Heart right ventricle (tissue), 16 donors: ENCODE measurements at regions not wholly inside any gene's neighbourhood (a gene's known extent, or its start where the extent isn't known, plus 50 kb on each side); places are given as distances from the start of the nearest gene placed in this dataset.

ENCODE experiments used
- ATAC-seq, 8 donors: fragments of 200-7000 bp; cut with Tn5 transposase; one replicate each; pipeline ENCODE4 v1.9.1; 2020; ENCODE audit warnings: mild to moderate bottlenecking in 8 of 8, moderate library complexity in 8 of 8, moderate number of reproducible peaks in 1 of 8
- DNase-seq, 2 donors: peaks; one replicate each; pipeline ENCODE4 v3.0.0-alpha.2; 2020
- H3K27ac ChIP-seq, 10 donors: fragments of 200-600 bp; sonication (generic) in 2 of 10; one replicate each; pipeline versions ENCODE4 v1.5.0 to v1.8.0; 2020 to 2022; ENCODE audit warnings: mild to moderate bottlenecking in 3 of 10
- H3K27me3 ChIP-seq, 7 donors: fragments of 200-600 bp; one replicate each; pipeline ENCODE4 v1.8.0; 2021 to 2022; ENCODE audit warnings: mild to moderate bottlenecking in 2 of 7
- H3K36me3 ChIP-seq, 9 donors: fragments of 200-600 bp; sonication (generic) in 1 of 9; one replicate each; pipeline versions ENCODE4 v1.5.0 to v1.8.0; 2020 to 2022; ENCODE audit warnings: mild to moderate bottlenecking in 2 of 9
- H3K4me1 ChIP-seq, 9 donors: fragments of 200-600 bp; sonication (generic) in 1 of 9; one replicate each; pipeline versions ENCODE4 v1.5.0 to v1.8.0; 2020 to 2022; ENCODE audit warnings: mild to moderate bottlenecking in 4 of 9
- H3K4me3 ChIP-seq, 10 donors: fragments of 200-600 bp; sonication (generic) in 2 of 10; one replicate each; pipeline versions ENCODE4 v1.5.0 to v1.8.0; 2020 to 2022; ENCODE audit warnings: mild to moderate bottlenecking in 7 of 10, moderate library complexity in 2 of 10
- H3K9me3 ChIP-seq, 11 donors: fragments of 200-600 bp in 10 of 11; sonication (generic) in 2 of 11; one replicate each; pipeline versions ENCODE4 v1.5.0 to v1.8.0; 2013 to 2022; ENCODE audit warnings: mild to moderate bottlenecking in 2 of 11, control low read depth in 1 of 11, moderate library complexity in 1 of 11
- CTCF ChIP-seq, 9 donors: fragments of 200-600 bp; sonication (generic) in 2 of 9; IDR thresholded peaks; one replicate each; pipeline versions ENCODE4 v1.5.0 to v1.8.0; 2021 to 2022; ENCODE audit warnings: antibody characterized with exemption in 9 of 9, mild to moderate bottlenecking in 5 of 9, moderate library complexity in 1 of 9
- WGBS, 2 donors: extraction: QIAGEN DNeasy Blood & Tissue Kit; methylation state at CpG; one replicate each; pipeline ENCODE4 v1.1.7; 2013; ENCODE audit warnings: inconsistent platforms in 1 of 2; 5-methylcytosine and 5-hydroxymethylcytosine counted together
- intact Hi-C, 10 donors: fragments of 100-400 bp; cut with DNase I; formaldehyde crosslinking; loops; one replicate each; pipeline versions ENCODE4 v1.11.1 to v1.14.2; 2022
- donor health status: Arrhythmogenic right ventricular cardiomyopathy.
- donor health status: ischemic (EF 13 %, LVEDD 7.1; RV severe dilation, severe dysfunction).
- donor health status: healthy with polysubstance abuse.
- donor health status: DM: no; HTN: yes; CAD: no.
- donor health status: DM: no; HTN: no; CAD: no.
- donor health status: ischemic (EF 25% LVEDD 6.9; RV normal size, moderate dysfunction).
- donor health status: ischemic (EF 25% LVEDD 5.7; RV mildly dilated, moderate dysfunction).
- donor health status: healthy.
- donor health status: DM: yes; HTN: yes; CAD: no.
- donor health status: Ischemic cardiomyopathy.
- donor health status: ischemic (EF 35%, LVEDD 5.7; RV mildly dilated, moderate dysfunction).
- donor health status: nonischemic (EF 11% LVEDD 7.7; RV severe dilation, severe dysfunction).
- donor health status: DM: yes; HTN: yes; CAD: no.
- donor health status: PGD.
- donor health status: ischemic (EF 29% LVEDD 5.4; RV normal size, mild dysfunction).
- donor health status: nonischemic (EF 23%, LVEDD 6.1; RV moderate dilation, normal function).

- Histone ChIP-seq H3K27ac (no peak overlapping the region), H3K4me1 (no peaks in the 10 kb centered on the region), H3K36me3 (no peaks in the 10 kb centered on the region), H3K9me3 (no peaks in the 10 kb centered on the region), H3K4me3 (no peak overlapping the region), H3K27me3 (no peaks in the 10 kb centered on the region)
- no peak for TF ChIP-seq CTCF (IDR thresholded peaks at IDR 0.05)
- ATAC-seq (no peak), DNase-seq (no peak)
- intact Hi-C loops, result no loop called here
- 80 to 82% methylated on average over 2 of the region's 2 CpGs for WGBS, 2 donors
Observed at GRCh38 chr3:117880638-117881037, 1154.0 kb downstream of the IGSF11 start.

- Histone ChIP-seq H3K27ac (no peak overlapping the region), H3K36me3 (no peaks in the 10 kb centered on the region), H3K27me3 (no peaks in the 10 kb centered on the region), H3K9me3 (no peaks in the 10 kb centered on the region), H3K4me1 (no peaks in the 10 kb centered on the region), H3K4me3 (no peak overlapping the region)
- ATAC-seq (no peak), DNase-seq (no peak)
- 75 to 80% methylated on average over 2 of the region's 2 CpGs for WGBS, 2 donors
- no peak for TF ChIP-seq CTCF (IDR thresholded peaks at IDR 0.05)
- intact Hi-C loops, result no loop called here
Observed at GRCh38 chr3:117881210-117881609, 1153.4 kb downstream of the IGSF11 start.

GRCh38 chr3:117885011-117885441 is 1149.6 kb downstream of the IGSF11 start:
- Histone ChIP-seq H3K4me1 (no peaks in the 10 kb centered on the region), H3K27me3 (no peaks in the 10 kb centered on the region), H3K4me3 (no peak overlapping the region), H3K27ac (no peak overlapping the region), H3K36me3 (no peaks in the 10 kb centered on the region), H3K9me3 (no peaks in the 10 kb centered on the region)
- DNase-seq (no peak), ATAC-seq (no peak)
- intact Hi-C loops, result no loop called here
- TF ChIP-seq CTCF (IDR thresholded peaks at IDR 0.05), result no peak
- WGBS, 2 donors, result 29 to 35% methylated on average over 5 of the region's 5 CpGs

GRCh38 chr3:117886147-117886546 is 1148.5 kb downstream of the IGSF11 start:
- Histone ChIP-seq H3K27ac (no peak overlapping the region), H3K4me1 (no peaks in the 10 kb centered on the region), H3K36me3 (no peaks in the 10 kb centered on the region), H3K4me3 (no peak overlapping the region), H3K27me3 (no peaks in the 10 kb centered on the region), H3K9me3 (no peaks in the 10 kb centered on the region)
- 61% methylated on average over 3 of the region's 3 CpGs for WGBS, 2 donors
- no peak for ATAC-seq
- TF ChIP-seq CTCF (IDR thresholded peaks at IDR 0.05), result no peak
- DNase-seq, result no peak
- intact Hi-C loops, result no loop called here

GRCh38 chr3:117887031-117887430 is 1147.6 kb downstream of the IGSF11 start:
- Histone ChIP-seq H3K4me3 (no peak overlapping the region), H3K4me1 (no peaks in the 10 kb centered on the region), H3K27ac (no peak overlapping the region), H3K27me3 (no peaks in the 10 kb centered on the region), H3K36me3 (no peaks in the 10 kb centered on the region), H3K9me3 (no peaks in the 10 kb centered on the region)
- intact Hi-C loops, result no loop called here
- 68 to 73% methylated on average over 3 of the region's 3 CpGs for WGBS, 2 donors
- DNase-seq, result no peak
- TF ChIP-seq CTCF (IDR thresholded peaks at IDR 0.05), result no peak
- ATAC-seq, result no peak
